ENCODE measurements at regions not wholly inside any gene's neighbourhood (a gene's known extent, or its start where the extent isn't known, plus 50 kb on each side); places are given as distances from the start of the nearest gene placed in this dataset.

- DNase-seq (ENCODE audit: low read depth in 2 of 2) = no peak
These were observed 52.5 kb upstream of the RPL34 start for GRCh38 chr4:108567831-108568230.

- no peak for DNase-seq (ENCODE audit: low read depth in 2 of 2)
These were observed 59.3 kb upstream of the RPL34 start for GRCh38 chr4:108561116-108561515.

- no peak for DNase-seq (ENCODE audit: low read depth in 2 of 2)
These were observed 59.8 kb upstream of the RPL34 start for GRCh38 chr4:108560616-108561015.

GRCh38 chr4:108559911-108560310 is 60.5 kb upstream of the RPL34 start:
- DNase-seq (ENCODE audit: low read depth in 2 of 2) = no peak

- DNase-seq (ENCODE audit: low read depth in 2 of 2) = no peak
These were observed 61.1 kb upstream of the RPL34 start for GRCh38 chr4:108559068-108559793.

GRCh38 chr4:108556588-108557200 is 63.7 kb upstream of the RPL34 start:
- no peak for DNase-seq (ENCODE audit: low read depth in 2 of 2)

- DNase-seq (ENCODE audit: low read depth in 2 of 2) = no peak
These were observed 64.2 kb upstream of the RPL34 start for GRCh38 chr4:108556166-108556565.

- no peak for DNase-seq (ENCODE audit: low read depth in 2 of 2)
These were observed 64.7 kb upstream of the RPL34 start for GRCh38 chr4:108555701-108556100.

- no peak for DNase-seq (ENCODE audit: low read depth in 2 of 2)
These were observed 72.7 kb upstream of the RPL34 start for GRCh38 chr4:108547682-108548081.

DNA sequence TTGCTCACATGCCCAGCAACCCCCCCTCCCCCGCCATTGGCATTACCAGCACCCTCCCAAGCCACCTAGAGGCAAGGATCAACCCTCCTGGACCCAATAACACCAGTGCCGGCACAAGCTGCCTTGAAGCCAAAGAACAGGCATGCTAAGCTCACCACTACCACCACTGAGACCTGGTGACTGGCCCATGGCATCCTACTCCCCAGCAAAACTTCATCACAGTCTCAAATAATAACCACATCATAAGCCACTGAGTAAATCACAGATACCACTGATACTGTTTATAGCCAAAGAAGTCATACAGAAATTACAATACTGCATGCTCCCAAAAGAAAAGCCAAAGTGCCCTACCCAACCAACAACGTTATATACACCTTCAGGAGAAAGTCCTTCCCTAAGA is 73.6 kb upstream of the RPL34 start:
- no peak for DNase-seq (ENCODE audit: low read depth in 2 of 2)

GRCh38 chr4:108544481-108544880 is 75.9 kb upstream of the RPL34 start:
- no peak for DNase-seq (ENCODE audit: low read depth in 2 of 2)

GRCh38 chr4:108543359-108543968 is 76.9 kb upstream of the RPL34 start:
- no peak for DNase-seq (ENCODE audit: low read depth in 2 of 2)

DNA sequence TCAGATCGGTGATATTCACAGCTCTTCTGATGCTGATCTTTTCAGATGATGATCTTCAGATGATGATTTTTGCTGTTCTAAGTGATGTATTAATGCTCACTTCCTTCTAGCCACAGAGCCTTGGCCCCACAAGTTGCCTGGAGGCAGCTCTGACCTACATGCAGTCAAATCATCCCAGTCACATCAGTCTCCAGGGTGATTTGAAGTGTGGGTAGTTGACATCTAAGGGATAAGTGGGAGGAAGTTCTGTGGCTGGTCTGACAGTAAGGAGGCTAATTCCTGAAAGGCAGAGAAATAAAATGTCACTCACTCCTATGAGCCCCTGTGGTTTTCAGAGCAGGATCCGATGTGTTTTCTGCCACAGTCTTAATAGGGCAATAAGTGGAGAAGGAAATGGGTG is 79.8 kb upstream of the RPL34 start:
- DNase-seq (ENCODE audit: low read depth in 2 of 2) = no peak

DNA sequence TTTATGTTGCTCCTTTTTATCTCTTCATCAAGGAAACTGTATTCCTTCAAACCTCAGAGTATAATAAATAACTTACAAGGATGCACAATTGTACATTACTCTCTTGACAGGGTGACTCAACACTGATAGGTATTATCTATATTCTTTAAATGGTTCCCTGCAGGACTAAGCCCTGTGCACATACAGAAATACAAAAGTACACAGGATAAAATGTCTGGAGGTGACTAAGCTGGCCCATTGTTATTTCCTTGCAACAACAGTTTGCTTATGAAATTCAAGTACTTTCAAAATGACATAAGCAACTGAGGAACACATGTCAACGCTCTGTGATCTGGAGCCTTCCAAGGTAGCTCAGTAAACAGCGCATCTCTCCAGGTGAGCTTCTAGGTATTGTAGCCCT is 83.8 kb upstream of the RPL34 start:
- no peak for DNase-seq (ENCODE audit: low read depth in 2 of 2)

- DNase-seq (ENCODE audit: low read depth in 2 of 2) = no peak
These were observed 84.6 kb upstream of the RPL34 start for GRCh38 chr4:108535757-108536156.

DNA sequence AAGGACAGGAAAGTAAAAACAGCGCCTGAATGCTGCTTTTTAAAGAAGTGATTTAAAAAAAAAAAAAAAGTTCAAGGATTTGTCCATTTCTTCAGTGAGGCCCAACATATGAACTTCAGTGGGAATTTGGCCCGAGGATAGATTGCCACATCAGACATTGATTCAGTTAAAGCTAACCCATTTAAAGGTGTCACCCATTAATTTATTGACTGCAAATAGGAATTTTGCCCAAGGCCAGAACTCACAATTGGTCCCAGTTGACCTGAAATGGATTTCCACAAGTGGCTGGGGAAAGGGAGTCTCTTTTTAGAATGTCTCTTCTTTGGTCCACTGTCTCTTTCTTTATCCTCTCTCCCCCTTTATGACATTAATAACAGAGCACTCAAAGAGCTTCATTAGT is 86.5 kb upstream of the RPL34 start:
- DNase-seq (ENCODE audit: low read depth in 2 of 2) = no peak

- DNase-seq (ENCODE audit: low read depth in 2 of 2) = no peak
These were observed 87.0 kb upstream of the RPL34 start for GRCh38 chr4:108533245-108533844.

GRCh38 chr4:108532738-108533137 is 87.6 kb upstream of the RPL34 start:
- DNase-seq (ENCODE audit: low read depth in 2 of 2) = no peak

GRCh38 chr4:108532187-108532586 is 88.2 kb upstream of the RPL34 start:
- no peak for DNase-seq (ENCODE audit: low read depth in 2 of 2)

DNA sequence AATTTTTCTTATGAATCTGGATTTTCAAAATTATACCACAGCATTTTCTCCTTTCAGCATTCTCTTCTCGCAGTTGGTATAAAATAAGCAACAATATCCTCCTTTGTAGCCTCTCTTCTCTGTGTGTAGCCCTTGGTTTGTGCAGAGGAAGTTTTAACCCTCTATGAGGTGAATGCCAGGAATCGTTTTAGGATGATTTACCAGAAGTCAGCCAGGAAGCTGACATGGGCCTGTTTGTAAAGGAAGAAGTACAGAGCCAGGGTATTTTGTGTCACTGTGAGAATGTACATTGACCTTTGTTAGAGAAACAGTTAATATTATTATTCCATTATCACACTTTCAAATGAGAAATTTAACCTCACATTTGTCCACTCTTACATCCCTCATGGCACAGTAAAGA is 88.9 kb upstream of the RPL34 start:
- DNase-seq (ENCODE audit: low read depth in 2 of 2) = no peak

GRCh38 chr4:108529984-108530905 is 90.1 kb upstream of the RPL34 start:
- DNase-seq (ENCODE audit: low read depth in 2 of 2) = no peak

GRCh38 chr4:108529102-108529501 is 91.3 kb upstream of the RPL34 start:
- no peak for DNase-seq (ENCODE audit: low read depth in 2 of 2)
